Ectodermal cell (in vitro differentiated cells): ENCODE measurements at regions not wholly inside any gene's neighbourhood (a gene's known extent, or its start where the extent isn't known, plus 50 kb on each side); places are given as distances from the start of the nearest gene placed in this dataset.

Experiments
- H3K27ac ChIP-seq: 2 replicates; pipeline ENCODE4 v1.7.0; 2013; ENCODE audit warnings: mild to moderate bottlenecking, low read depth, low read length; ENCODE audit not compliant: insufficient read depth, poor library complexity, severe bottlenecking
- H3K27me3 ChIP-seq: 2 replicates; pipeline ENCODE4 v1.7.0; 2013; ENCODE audit warnings: mild to moderate bottlenecking, low read length; ENCODE audit not compliant: insufficient read depth, control insufficient read depth, poor library complexity, severe bottlenecking
- H3K36me3 ChIP-seq: one replicate; pipeline ENCODE4 v1.7.0; 2013; ENCODE audit warnings: low read length; ENCODE audit not compliant: control insufficient read depth, insufficient read depth
- H3K4me1 ChIP-seq: one replicate; pipeline ENCODE4 v1.7.0; 2013; ENCODE audit warnings: low read length; ENCODE audit not compliant: control insufficient read depth, insufficient read depth
- H3K4me3 ChIP-seq: 2 replicates; pipeline ENCODE4 v1.7.0; 2013; ENCODE audit warnings: low read depth, low read length, control low read depth; ENCODE audit not compliant: insufficient read depth
- H3K9me3 ChIP-seq: 2 replicates; pipeline ENCODE4 v1.7.0; 2013; ENCODE audit warnings: mild to moderate bottlenecking, low read length, moderate library complexity; ENCODE audit not compliant: control insufficient read depth
- WGBS, 2 experiments: methylation state at CpG; one replicate each; pipeline ENCODE4 v1.1.7; 2013; ENCODE audit warnings: missing lambda C conversion rate in 2 of 2; 5-methylcytosine and 5-hydroxymethylcytosine counted together

DNA sequence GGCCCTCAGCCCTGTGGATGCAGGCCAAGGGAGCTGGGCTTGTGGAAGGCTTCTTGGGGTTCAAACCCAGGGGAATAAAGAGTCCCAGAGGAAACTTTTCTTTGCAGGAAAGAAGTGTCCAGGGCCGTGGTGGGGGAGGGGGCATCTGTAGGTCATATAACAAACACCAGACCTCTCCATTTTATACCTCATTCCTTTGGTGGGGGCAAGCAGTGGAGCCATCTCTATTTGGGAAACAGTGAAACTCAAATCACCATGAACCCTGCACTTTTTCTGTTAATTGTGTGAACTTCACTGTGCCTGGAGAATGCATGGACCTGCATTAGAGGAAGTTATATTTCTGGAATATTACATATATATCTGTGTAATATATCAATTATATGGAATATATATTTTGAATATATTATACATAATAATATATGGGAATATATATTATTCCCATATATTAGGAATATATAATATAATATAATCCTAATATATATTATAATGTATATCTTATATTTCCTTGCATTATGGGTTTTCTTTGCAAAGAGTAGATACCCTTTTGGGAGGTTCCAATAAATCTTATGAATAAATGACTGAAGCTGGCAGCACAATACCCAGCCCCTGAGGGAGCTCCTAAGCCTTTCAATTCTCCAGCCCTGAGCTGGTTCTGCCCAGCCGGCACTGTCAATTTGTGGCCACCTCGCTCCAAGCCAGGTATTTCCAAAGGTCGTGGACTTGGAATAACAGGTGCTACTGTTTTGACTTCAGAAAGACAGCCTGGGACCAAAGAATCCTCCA, 97.7 kb upstream of the PKDCC start:
- Histone ChIP-seq H3K4me3 (no peak overlapping the region), H3K9me3 (no peaks in the 10 kb centered on the region), H3K36me3 (no peaks in the 10 kb centered on the region), H3K4me1 (peaks cover 57% of the 10 kb centered on the region), H3K27me3 (no peaks in the 10 kb centered on the region), H3K27ac (no peak overlapping the region)
- 80 to 81% methylated on average over 3 to 4 of the region's 4 CpGs for WGBS, 2 experiments

DNA sequence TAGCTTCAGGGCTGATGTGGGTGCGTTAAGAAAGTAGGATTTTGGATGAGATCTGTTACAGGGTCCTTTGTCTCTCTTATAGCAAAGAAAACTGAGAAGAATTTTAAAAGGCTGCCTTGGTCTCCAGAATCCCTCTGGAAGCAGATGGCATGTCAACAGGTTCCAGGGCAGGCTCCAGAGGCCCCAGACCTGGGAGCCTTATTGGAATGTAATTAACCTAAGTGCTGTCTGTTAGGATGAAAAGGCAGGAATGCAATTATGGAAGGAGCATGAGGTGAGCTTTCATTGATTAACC, 97.2 kb upstream of the PKDCC start:
- Histone ChIP-seq H3K9me3 (no peaks in the 10 kb centered on the region), H3K27me3 (no peaks in the 10 kb centered on the region), H3K27ac (no peak overlapping the region), H3K36me3 (no peaks in the 10 kb centered on the region), H3K4me3 (no peak overlapping the region), H3K4me1 (peaks cover 57% of the 10 kb centered on the region)
- 66 to 71% methylated on average over 1 of the region's 1 CpG for WGBS, 2 experiments

DNA sequence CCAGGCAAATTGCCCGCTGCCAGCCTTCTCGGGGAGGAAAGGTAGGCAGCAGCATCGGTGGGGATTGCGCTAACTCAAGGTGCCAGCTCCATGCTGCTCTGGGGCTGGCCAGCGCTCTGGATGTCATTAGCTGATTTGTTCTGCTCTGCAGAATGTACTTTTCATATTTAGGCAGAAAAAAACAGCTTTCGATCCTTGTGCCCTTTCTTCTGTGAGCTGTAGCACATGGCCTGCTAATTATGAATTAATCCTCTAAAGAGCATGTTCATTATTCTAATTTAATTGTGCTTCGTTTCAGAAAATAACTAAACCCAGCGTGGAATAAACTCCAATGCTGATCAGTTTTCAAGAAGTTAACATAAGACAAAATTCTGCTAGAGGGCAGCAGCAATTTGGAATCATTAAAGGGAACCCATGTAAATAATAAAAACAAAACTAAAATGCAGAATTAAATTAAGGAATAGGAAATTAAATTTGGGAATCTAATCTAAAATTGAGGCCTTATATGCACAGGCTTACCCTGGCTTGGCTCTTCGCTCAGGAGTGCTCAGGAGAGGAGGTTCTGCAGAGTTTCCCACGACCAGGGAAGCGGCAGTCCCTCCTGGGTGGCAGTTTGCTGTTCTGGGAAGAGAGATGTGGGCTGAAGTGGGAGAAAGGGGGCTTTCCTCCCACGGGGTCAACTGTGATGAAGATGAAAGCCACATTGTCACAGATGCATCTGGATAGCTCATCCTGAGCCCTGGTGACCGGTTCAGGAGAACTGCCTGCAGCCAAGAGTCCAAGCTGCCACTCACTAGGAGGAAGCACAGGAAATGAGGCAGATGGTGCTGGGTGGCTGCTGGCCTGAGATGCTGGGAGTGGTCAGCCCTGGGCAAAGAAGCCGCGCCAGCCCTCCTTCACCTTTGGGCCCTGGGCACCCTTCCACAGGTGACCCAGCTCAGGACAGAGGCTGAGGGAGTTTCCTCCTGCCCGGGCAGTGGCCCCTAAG, 93.2 kb upstream of the PKDCC start:
- 92 to 93% methylated on average over 16 of the region's 16 CpGs for WGBS, 2 experiments
- Histone ChIP-seq H3K36me3 (no peaks in the 10 kb centered on the region), H3K4me1 (peaks cover 27% of the 10 kb centered on the region), H3K27me3 (no peaks in the 10 kb centered on the region), H3K4me3 (no peak overlapping the region), H3K9me3 (no peaks in the 10 kb centered on the region), H3K27ac (no peak overlapping the region)

DNA sequence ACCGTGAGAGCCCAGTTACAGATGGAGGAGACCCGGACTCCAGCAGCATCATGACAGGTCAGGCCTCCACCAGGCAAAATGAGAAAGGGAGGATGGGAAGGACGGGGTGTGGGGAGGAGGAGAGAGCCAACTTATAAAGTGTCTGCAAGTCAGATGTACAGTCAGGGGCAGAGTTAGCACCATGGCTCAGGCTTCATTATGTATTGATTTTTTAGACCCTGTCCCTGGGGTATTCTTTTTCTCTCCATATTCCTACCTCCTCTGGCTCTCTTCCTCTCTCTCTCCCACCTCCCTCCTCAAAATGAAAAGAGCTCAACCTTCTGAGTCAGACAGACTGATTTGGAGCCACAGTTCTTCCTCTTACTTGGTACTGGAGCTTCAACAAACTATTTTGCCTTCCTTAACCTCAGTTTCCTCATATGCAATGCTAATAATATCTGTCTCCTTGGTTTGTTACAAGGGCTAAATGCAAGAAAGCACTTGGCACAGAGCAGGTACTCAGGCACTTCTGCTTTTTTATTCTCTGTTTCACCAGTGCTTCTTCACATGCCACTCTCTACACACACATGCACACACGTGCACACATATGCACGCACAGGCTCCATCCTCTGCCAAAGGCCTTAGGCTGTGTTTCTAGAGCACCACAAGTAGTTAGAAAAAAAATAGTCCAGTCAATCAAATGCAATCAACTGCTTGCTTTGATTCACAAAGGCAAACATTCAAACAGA, 92.3 kb upstream of the PKDCC start:
- WGBS, 2 experiments, result 94 to 95% methylated on average over 5 of the region's 5 CpGs
- Histone ChIP-seq H3K4me3 (no peak overlapping the region), H3K27me3 (no peaks in the 10 kb centered on the region), H3K4me1 (peaks cover 19% of the 10 kb centered on the region), H3K27ac (no peak overlapping the region), H3K9me3 (no peaks in the 10 kb centered on the region), H3K36me3 (no peaks in the 10 kb centered on the region)

DNA sequence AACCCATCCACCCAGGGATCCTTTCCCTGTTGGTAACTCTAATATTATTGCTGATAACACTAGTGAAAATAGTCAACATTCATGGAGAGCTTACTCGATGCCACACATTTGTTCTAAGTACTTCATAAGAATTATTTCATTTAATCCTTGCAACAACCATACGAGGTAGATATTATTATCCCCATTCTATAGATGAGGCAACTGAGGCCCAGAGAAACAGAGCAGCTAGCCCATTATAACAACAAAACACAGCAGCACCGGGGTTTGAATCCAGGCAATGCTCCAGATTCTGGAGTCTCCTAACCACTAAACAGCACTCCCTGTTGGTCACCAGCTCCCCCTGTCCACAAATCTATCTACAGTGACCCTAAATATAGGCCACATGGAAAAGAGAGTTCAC, 90.4 kb upstream of the PKDCC start:
- peaks cover 17% of the 10 kb centered on the region for H3K4me1 ChIP-seq
- no peaks in the 10 kb centered on the region for H3K36me3 ChIP-seq
- H3K27me3 ChIP-seq, result no peaks in the 10 kb centered on the region
- no peaks in the 10 kb centered on the region for H3K9me3 ChIP-seq
- H3K27ac ChIP-seq, result no peak overlapping the region
- WGBS, 2 experiments, result 95 to 97% methylated on average over 3 of the region's 3 CpGs
- H3K4me3 ChIP-seq, result no peak overlapping the region

DNA sequence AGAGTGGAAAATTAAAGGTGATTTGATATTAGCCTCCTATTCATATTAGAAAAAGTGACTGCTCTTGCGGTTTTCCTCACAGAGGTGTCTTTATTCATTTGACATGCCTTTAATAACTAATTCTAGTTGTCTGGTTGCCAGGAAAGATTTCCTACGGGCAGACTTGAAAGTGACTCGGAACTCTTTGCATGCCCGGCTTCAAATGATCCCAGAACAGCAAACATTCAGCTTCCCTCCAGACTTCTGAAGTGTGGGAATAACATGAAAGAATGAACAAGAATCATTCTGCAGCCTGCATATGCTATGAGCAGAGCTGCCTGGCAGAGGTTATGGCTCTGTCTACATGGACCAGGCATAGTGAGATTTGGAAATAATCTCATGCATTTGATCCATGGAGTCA, 89.6 kb upstream of the PKDCC start:
- peaks cover 20% of the 10 kb centered on the region for H3K4me1 ChIP-seq
- H3K36me3 ChIP-seq, result no peaks in the 10 kb centered on the region
- H3K9me3 ChIP-seq, result no peaks in the 10 kb centered on the region
- H3K27me3 ChIP-seq, result no peaks in the 10 kb centered on the region
- H3K4me3 ChIP-seq, result no peak overlapping the region
- WGBS, 2 experiments, result 93 to 97% methylated on average over 3 to 4 of the region's 4 CpGs
- no peak overlapping the region for H3K27ac ChIP-seq

DNA sequence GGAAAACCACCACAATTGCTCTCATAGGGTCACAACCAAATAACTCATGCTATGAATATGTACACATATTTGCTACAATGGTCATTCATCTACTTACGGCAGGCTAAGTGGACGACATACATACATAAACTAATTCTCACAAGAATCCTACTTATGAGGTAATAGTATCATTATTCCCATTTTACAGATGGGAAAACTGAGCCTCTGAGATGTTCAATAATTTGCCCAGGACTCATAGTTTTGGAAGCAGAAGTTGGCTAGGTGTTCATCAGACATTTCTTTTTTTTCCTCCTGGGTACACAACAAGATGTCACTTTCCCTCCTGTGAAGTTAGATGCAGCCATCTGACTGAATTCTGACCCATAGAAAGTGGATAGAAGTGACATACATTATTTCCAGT, 89.0 kb upstream of the PKDCC start:
- H3K9me3 ChIP-seq, result no peaks in the 10 kb centered on the region
- peaks cover 20% of the 10 kb centered on the region for H3K4me1 ChIP-seq
- 100% methylated on average over 2 of the region's 2 CpGs for WGBS, 2 experiments
- H3K27me3 ChIP-seq, result no peaks in the 10 kb centered on the region
- H3K27ac ChIP-seq, result no peak overlapping the region
- H3K36me3 ChIP-seq, result no peaks in the 10 kb centered on the region
- no peak overlapping the region for H3K4me3 ChIP-seq

DNA sequence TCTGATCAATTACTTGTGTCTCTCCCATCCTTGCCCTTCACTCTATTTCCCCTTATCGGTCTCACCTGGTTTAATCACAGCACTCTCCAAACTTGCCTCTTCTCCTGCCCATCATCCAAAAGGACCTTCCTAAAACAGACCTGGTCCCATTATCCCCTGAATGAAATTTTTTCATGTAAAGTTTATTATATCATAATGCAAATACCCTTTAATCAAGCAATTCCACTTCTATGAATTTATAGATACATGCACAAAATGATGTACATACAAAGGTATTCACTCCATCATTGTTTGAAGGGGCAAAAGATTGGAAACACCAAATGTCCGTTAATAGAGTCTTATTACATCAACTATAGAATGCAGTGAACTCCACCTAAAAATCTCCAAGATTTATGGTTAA, 88.1 kb upstream of the PKDCC start:
- Histone ChIP-seq H3K4me3 (no peak overlapping the region), H3K27me3 (no peaks in the 10 kb centered on the region), H3K9me3 (no peaks in the 10 kb centered on the region), H3K27ac (no peak overlapping the region), H3K4me1 (peaks cover 18% of the 10 kb centered on the region), H3K36me3 (no peaks in the 10 kb centered on the region)
- WGBS, 2 experiments, result 90 to 93% methylated on average over 1 to 2 of the region's 2 CpGs

DNA sequence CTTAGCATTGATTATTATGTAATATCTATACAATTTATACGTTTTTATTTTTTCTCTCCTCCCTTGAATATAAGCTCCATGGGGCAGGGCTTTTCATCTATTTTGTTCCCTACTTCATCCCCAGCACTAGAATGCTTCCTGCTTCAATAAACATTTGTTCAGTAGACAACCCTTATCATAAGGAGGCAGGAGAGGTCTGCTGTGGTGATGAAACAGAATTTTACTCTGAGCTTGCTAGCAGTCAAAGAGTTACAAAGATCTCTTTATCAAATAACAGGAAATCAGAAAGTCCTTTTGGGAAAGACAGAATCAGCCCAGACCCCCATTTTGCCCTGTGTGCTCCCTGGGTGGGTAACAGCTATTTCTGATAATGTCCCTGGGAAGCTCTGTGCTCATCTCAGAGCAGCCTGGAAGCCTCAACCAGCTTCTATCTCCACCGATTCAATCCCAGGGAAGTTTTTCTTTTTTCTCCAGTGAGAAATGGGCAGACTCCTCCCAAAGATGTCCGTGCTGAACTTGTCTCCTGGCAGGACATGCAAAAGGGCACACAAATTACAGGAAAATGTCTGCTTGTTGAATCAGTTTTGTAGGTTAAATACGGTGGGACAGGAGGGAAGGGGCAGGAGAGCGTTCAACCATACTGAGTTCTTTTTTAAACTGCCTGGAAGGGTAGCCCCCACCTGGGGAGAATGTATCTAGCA, 84.7 kb upstream of the PKDCC start:
- Histone ChIP-seq H3K36me3 (no peaks in the 10 kb centered on the region), H3K9me3 (no peaks in the 10 kb centered on the region), H3K4me1 (peaks cover 27% of the 10 kb centered on the region), H3K27ac (no peak overlapping the region), H3K4me3 (no peak overlapping the region), H3K27me3 (no peaks in the 10 kb centered on the region)
- WGBS, 2 experiments, result 80 to 82% methylated on average over 5 of the region's 5 CpGs
